Central memory CD4-positive, alpha-beta T cell (primary cell): ENCODE measurements at regions not wholly inside any gene's neighbourhood (a gene's known extent, or its start where the extent isn't known, plus 50 kb on each side); places are given as distances from the start of the nearest gene placed in this dataset.
"Not testable (repeated sequence)": the region's sequence is repeated elsewhere in the genome, so short reads cannot be mapped to it uniquely, and the experiment has no call there.

Experiments used
- DNase-seq: peaks from one replicate; pipeline ENCODE4 v3.0.0; 2022

DNA sequence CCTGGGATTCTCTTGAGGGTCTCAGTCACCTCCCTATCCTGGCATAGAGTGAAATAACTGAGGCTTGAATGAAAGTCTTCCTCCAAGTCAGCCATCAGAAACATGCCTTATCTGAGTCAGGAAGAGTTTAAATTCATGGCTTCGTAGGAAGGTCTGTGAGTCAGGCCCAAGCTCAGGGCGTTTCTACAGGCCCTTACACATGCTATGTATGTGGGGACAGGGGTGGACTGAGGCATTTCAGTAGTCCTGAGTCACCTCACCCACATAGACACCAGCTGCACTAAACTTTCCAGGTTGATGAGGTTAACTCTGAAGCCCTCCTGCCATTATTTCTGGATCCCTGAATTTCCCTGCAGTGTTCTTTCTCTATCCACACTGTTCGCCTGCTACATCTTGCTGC is 134.6 kb upstream of the RCN1 start:
- DNase-seq: no peak

DNA sequence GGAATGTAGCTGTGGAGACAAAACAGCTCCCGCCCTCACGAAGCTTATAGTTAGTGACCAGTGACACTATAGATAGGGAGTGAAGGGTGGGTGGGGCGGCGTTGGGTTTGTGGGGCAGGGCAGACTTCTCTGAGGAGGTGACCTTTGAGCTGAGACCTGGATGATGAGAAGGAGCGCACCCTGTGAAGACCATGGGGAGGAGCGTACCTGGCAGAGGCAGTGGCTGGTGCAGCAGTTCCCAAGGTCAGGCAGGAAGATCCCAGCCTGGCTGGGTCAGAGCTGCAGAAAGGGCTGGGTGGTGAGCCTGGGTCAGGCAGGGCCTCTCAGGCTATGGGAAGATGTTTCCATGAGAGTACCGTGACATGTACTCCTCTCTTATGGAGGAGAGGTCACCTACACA is 135.0 kb upstream of the RCN1 start:
- DNase-seq: no peak

GRCh38 chr11:31953803-31954327 is 137.0 kb upstream of the RCN1 start:
- DNase-seq: no peak

DNA sequence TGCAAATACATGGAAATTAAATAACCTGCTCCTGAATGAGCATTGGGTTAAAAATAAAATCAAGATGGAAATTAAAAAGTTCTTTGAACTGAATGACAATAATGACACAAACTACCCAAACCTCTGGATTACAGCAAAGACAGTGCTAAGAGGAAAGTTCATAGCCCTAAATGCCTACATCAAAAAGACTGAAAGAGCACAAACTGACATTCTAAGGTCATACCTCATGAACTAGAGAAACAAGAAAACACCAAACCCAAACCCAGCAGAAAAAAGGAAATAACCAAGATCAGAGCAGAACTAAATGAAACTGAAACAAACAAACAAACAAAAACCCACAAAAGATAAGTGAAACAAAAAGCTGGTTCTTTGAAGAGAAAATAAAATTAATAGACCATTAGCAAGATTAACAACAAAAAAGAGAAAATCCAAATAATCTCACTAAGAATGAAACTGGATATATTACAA is 138.6 kb upstream of the PAX6 start:
- DNase-seq: not testable (repeated sequence)

GRCh38 chr11:31947051-31947450 is 135.9 kb upstream of the PAX6 start:
- no peak for DNase-seq

DNA sequence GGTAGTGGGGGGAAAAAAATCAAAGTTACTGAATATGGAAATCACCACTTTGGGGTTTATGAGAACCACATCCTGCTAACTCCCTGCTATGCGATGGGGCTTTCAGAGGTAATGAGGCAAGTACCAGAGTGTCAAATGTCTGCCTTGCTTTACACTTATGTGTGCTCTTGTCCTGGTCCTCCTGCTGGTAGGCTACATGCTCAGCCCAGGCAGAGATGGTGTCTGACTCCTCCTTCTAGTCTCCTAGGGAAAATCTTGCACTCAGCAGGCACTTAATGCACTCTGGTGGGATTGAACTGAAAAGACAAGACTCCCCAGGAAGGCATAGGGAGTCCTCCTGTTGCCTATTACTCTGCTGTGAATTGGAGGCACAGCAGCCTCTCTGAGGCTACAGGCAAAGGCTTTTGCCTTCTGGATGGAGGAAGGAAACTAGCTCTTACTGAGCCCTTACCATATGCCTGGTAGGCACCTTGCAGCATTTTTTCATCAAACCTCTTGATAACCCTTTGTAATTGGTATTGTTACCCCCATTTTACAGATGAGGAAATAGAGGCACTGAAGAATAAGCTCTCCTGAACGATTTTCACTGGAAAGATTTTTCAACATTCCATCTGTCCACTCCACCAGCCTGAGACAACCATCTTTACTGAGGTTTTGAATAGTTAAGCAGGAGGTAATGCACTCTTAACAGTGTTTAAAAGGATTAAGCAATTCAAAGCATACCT is 132.1 kb upstream of the PAX6 start:
- no peak for DNase-seq

GRCh38 chr11:31940371-31941037 is 129.4 kb upstream of the PAX6 start:
- DNase-seq: no peak

- no peak for DNase-seq
Measured at GRCh38 chr11:31939004-31939403, 127.9 kb upstream of the PAX6 start.

DNA sequence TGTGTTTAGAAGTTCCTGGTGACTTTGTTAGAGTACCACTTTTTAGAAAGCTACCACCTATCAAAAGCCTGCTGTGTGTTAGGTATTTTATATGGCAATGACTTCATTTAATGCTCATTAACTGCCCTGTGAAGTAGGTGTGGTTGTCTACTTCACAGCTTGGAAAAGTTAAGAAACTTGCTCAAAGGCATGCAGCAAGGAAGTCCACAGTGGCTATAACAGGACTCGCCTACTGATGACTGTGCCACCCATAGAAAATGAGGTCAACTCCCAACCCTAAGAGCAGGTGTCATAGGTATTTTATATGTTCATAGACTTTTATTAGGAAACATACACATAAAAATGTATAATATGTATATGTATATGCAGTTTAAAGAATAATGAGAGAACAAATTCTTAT is 125.2 kb upstream of the PAX6 start:
- no peak for DNase-seq

DNA sequence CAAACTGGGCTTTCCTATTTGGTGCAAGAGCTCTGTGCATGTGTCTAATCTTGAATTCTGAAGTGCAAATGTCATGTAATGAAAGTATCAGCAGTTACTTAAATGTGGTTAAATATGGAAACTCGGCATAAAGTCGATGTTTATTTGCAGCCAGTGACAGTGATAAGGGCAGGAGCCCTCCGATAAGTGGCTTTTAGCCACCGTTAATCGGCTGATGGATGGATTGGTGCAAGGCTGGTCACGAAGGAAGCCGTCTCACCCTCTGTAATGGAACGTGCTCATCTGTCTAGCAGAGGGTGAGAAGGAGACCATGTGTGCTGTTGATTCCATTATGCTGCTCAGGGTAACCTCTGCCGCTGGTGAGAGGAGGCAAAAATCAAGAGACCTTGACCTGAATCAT is 121.8 kb upstream of the PAX6 start:
- no peak for DNase-seq

- no peak for DNase-seq
Measured at GRCh38 chr11:31927982-31928381, 116.9 kb upstream of the PAX6 start.

DNA sequence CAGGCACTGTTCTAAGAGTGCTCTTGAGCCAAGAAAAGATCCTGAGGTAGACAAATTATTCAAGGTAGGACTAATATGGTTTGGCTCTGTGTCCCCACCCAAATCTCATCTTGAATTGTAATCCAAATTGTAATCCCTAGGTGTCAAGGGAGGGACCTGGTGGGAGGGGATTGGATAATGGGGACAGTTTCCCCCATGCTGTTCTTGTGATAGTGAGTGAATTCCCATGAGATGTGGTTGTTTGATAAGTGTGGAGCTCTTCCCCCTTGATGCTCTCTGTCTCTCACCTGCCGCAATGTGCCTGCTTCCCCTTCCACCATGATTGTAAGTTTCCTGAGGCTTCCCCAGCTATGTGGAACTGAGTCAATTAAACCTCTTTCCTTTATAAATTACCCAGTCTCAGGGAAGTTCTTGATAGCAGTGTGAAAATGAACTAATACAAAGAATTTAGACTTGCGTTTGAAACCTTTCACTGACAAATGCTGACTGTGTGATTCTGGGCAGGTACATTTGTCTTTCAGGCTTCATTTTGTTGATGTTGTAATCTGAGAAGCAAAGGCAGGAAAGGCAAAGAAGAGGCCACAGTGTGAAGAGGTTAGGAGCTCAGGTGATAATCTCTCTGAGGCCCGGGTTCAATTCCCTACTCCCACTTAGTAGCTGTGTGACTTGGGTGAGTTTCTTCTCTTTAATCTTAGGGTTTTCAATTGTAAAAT is 115.8 kb upstream of the PAX6 start:
- DNase-seq: no peak

GRCh38 chr11:31926106-31926505 is 115.0 kb upstream of the PAX6 start:
- no peak for DNase-seq

DNA sequence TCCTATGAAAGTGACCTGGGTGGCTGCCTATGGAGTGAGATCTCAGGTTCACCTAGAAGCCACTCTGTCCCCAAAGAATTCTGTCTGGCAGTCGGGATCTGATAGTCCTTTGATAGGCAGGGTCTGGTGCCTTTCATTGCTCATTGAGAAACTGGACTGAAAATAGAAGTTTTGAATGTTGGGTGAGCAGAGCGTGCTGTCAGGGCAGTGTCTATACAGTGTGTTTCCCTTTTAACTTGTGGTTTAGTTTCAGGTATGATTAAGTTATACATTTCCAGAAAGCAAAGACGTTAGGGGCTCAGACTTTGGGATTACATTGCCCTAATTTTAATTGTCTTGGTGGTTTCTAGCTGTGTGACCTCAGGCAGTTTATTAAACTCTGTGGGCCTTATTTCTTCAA is 111.3 kb upstream of the PAX6 start:
- no peak for DNase-seq

GRCh38 chr11:31921081-31921480 is 110.0 kb upstream of the PAX6 start:
- DNase-seq: no peak

DNA sequence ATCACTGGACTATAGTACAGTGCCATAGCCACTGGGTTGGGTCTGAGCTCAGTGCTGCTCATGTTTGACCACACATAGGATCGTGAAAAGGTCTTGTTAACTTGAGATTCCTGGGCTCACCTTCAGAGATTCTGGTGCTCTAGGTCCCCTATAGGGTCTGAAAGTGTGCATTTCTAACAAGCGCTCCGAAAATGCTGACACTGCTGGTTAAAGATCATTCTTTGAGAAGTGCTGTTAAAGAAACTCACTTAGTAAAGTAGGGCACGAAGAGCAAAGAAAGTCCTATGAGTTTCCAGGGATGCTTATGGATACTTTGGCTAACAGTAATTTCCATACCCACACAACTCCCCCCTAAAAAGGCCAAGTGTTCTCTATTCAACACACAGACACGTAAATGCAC is 108.1 kb upstream of the PAX6 start:
- no peak for DNase-seq

GRCh38 chr11:31915867-31916266 is 104.7 kb upstream of the PAX6 start:
- DNase-seq: no peak

- DNase-seq: no peak
Measured at GRCh38 chr11:31913985-31914384, 102.9 kb upstream of the PAX6 start.

DNA sequence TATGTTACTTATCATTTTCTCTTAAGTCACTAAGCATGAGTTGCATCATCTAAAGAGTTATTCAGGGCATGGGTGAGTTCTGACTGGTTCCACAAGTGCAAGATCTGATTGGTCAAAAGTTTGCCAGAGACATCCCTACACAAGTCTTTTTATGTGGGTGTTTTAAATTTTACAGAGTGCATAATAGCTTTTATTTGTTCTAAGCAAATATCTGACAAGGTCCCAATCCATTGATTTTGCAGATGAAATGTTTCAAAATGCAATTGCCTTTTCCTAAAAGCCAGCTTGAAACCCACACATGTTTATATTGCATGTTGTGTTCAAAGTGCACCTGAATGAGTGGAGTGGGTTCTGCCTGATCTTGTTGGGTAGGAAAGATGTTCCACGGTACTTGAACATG is 101.7 kb upstream of the PAX6 start:
- DNase-seq: no peak

DNA sequence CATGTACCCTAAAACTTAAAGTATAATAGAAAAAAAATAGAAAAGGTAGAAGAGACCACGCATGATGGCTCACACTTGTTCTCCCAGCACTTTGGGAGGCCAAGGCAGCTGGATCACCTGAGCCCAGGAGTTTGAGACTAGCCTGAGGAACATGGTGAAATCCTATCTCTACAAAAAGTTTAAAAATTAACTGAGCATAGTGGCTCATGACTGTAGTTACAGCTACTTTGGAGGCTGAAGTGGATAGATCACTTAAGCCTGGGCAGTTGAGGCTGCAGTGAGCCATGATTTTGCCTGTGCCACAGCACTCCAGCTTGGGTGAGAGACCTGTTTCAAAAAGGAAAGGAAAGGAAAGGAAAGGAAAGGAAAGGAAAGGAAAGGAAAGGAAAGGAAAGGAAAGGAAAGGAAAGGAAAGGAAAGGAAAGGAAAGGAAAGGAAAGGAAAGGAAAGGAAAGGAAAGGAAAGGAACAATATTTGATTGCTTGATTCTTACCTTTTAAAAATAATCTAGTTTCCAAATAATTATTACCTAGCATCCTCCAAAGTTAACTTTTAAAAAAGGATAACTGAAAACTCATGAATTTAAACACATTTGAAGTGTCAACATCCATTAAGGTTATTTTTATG is 99.9 kb upstream of the PAX6 start:
- DNase-seq: no peak

GRCh38 chr11:31903225-31904074 is 92.3 kb upstream of the PAX6 start:
- no peak for DNase-seq

- no peak for DNase-seq
Measured at GRCh38 chr11:31902706-31903105, 91.6 kb upstream of the PAX6 start.
